HCT116 (cell line): ENCODE measurements at regions not wholly inside any gene's neighbourhood (a gene's known extent, or its start where the extent isn't known, plus 50 kb on each side); places are given as distances from the start of the nearest gene placed in this dataset.

Experiments
- ATAC-seq: fragments of 200-7000 bp; cut with Tn5 transposase; 2 replicates; pipeline ENCODE4 v1.9.1; 2020; ENCODE audit warnings: mild to moderate bottlenecking, moderate library complexity
- BruUV-seq: library from RNA; stranded (reverse); fragments of 400-500 nt; replicated peaks from 2 replicates; lab custom pipeline; 2021; lab: Mats Ljungman, UMichigan
- CTCF ChIA-PET: fragments of 300-600 bp; sonication (Branson Sonifier 250); formaldehyde crosslinking; loops from one replicate; lab custom pipeline; 2021; ENCODE audit warnings: antibody characterized with exemption; lab: Charles Lee
- POLR2A ChIA-PET: fragments of 300-600, 350-600 bp; sonication (Branson Sonifier 250); formaldehyde crosslinking; loops from one replicate; lab custom pipeline; 2021; ENCODE audit warnings: antibody characterized with exemption; lab: Charles Lee
- RAD21 ChIA-PET, 2 experiments: fragments of 300-600 bp; sonication (Branson Sonifier 250); formaldehyde crosslinking; loops; one replicate each; lab custom pipeline; 2023; ENCODE audit warnings: low total read pairs in 2 of 2; ENCODE audit not compliant: uncharacterized antibody in 2 of 2, unreplicated experiment in 2 of 2, low non-redundant PET in 1 of 2; lab: Charles Lee
- DNase-seq: peaks from one replicate; pipeline ENCODE4 v3.0.0-alpha.2; 2010; ENCODE audit warnings: low read depth, low spot score
- H2AFZ ChIP-seq: fragments of 200-600 bp; shearing (Covaris generic), sonication (generic); 2 replicates; pipeline ENCODE4 v1.6.1; 2017; ENCODE audit warnings: low read depth, mixed run types, mixed read lengths, antibody characterized with exemption, low read length; ENCODE audit not compliant: poor library complexity, severe bottlenecking
- H3K27ac ChIP-seq: 2 replicates; pipeline ENCODE4 v1.5.1; 2012; ENCODE audit warnings: low read depth, low read length
- H3K27me3 ChIP-seq: fragments of 200-600 bp; sonication (generic); 2 replicates; pipeline ENCODE4 v1.6.1; 2016; ENCODE audit warnings: mixed run types, low read length, mixed read lengths; ENCODE audit not compliant: insufficient read depth
- H3K36me3 ChIP-seq, 2 experiments: fragments of 200-500 bp in 1 of 2; fragments of 200-600 bp in 1 of 2; sonication (Bioruptor generic) in 1 of 2; sonication (generic) in 1 of 2; 2 replicates each; pipeline versions ENCODE4 v1.5.1 to v1.6.1; 2014 to 2016; ENCODE audit warnings: low read length in 2 of 2, inconsistent platforms in 1 of 2, mixed read lengths in 1 of 2, mixed run types in 1 of 2; ENCODE audit not compliant: insufficient read depth in 2 of 2, control insufficient read depth in 1 of 2
- H3K4me1 ChIP-seq, 2 experiments: fragments of 200-600 bp in 1 of 2; sonication (generic) in 1 of 2; 2 replicates each; pipeline versions ENCODE4 v1.5.1 to v1.6.1; 2012 to 2017; ENCODE audit warnings: low read length in 2 of 2, inconsistent platforms in 1 of 2, mild to moderate bottlenecking in 1 of 2, mixed read lengths in 1 of 2, mixed run types in 1 of 2, moderate library complexity in 1 of 2; ENCODE audit not compliant: insufficient read depth in 2 of 2, control insufficient read depth in 1 of 2
- H3K4me2 ChIP-seq: fragments of 200-600 bp; sonication (generic); 2 replicates; pipeline ENCODE4 v1.6.1; 2017; ENCODE audit warnings: mixed run types, low read length, mixed read lengths
- H3K4me3 ChIP-seq, 2 experiments: fragments of 200-600 bp in 1 of 2; sonication (generic) in 1 of 2; replicated peaks in 1 of 2; 2 replicates each; pipeline ENCODE4 v1.5.1; 2011 to 2016; ENCODE audit warnings: low read length in 2 of 2, control low read depth in 1 of 2, low read depth in 1 of 2, mild to moderate bottlenecking in 1 of 2, mixed read lengths in 1 of 2, mixed run types in 1 of 2
- H3K79me2 ChIP-seq: fragments of 200-600 bp; sonication (generic); 2 replicates; pipeline ENCODE4 v1.6.1; 2017; ENCODE audit warnings: mild to moderate bottlenecking, mixed run types, low read length, moderate library complexity, mixed read lengths; ENCODE audit not compliant: insufficient read depth
- H3K9ac ChIP-seq: fragments of 200-600 bp; sonication (generic); 2 replicates; pipeline ENCODE4 v1.6.1; 2016; ENCODE audit warnings: low read length, mixed read lengths
- H3K9me2 ChIP-seq: fragments of 200-600 bp; sonication (generic), shearing (Covaris generic); 2 replicates; pipeline ENCODE4 v1.6.1; 2017; ENCODE audit warnings: mixed run types, mild to moderate bottlenecking, moderate library complexity; ENCODE audit not compliant: insufficient read depth
- H3K9me3 ChIP-seq, 2 experiments: fragments of 200-500 bp in 1 of 2; fragments of 200-600 bp in 1 of 2; sonication (Bioruptor generic) in 1 of 2; sonication (generic) in 1 of 2; 2 replicates each; pipeline ENCODE4 v1.6.1; 2014 to 2017; ENCODE audit warnings: low read length in 2 of 2, mixed read lengths in 2 of 2, inconsistent platforms in 1 of 2, low read depth in 1 of 2, mild to moderate bottlenecking in 1 of 2, mixed run types in 1 of 2, moderate library complexity in 1 of 2; ENCODE audit not compliant: control insufficient read depth in 1 of 2, insufficient read depth in 1 of 2
- H4K20me1 ChIP-seq: fragments of 200-600 bp; sonication (generic), shearing (Covaris generic); 2 replicates; pipeline ENCODE4 v1.6.1; 2017; ENCODE audit warnings: mixed run types, mild to moderate bottlenecking, moderate library complexity; ENCODE audit not compliant: insufficient read depth
- CEBPB ChIP-seq: IDR thresholded peaks from 2 replicates; pipeline ENCODE4 v1.6.1; 2012; ENCODE audit warnings: low read depth
- FOSL1 ChIP-seq: IDR thresholded peaks from 2 replicates; pipeline ENCODE4 v1.6.1; 2012; ENCODE audit warnings: low read depth
- REST ChIP-seq: IDR thresholded peaks from 2 replicates; pipeline ENCODE4 v1.6.1; 2012; ENCODE audit warnings: low read depth
- TCF7L2 ChIP-seq: IDR thresholded peaks from 2 replicates; pipeline ENCODE4 v1.7.0; 2011; ENCODE audit warnings: borderline replicate concordance, inconsistent platforms; ENCODE audit not compliant: insufficient read depth, insufficient read length; ENCODE audit errors: extremely low read depth
- intact Hi-C: fragments of 100-400 bp; cut with micrococcal nuclease; formaldehyde crosslinking; loops from 2 replicates; pipeline ENCODE4 v1.10.0; 2022
- TF ChIP-seq, protein P1 (sequence below), 3 experiments: fragments of 200-600 bp in 1 of 3; sonication (generic) in 1 of 3; IDR thresholded peaks in 2 of 3; conservative IDR thresholded peaks in 1 of 3; 2 replicates each; pipeline ENCODE4 v1.5.1; 2012 to 2017; ENCODE audit warnings: low read depth in 2 of 3, low read length in 2 of 3, antibody characterized with exemption in 1 of 3, borderline replicate concordance in 1 of 3, control low read depth in 1 of 3, mild to moderate bottlenecking in 1 of 3, mixed read lengths in 1 of 3, mixed run types in 1 of 3, moderate library complexity in 1 of 3; ENCODE audit not compliant: insufficient read depth in 1 of 3
- TF ChIP-seq, protein P2 (sequence below): IDR thresholded peaks from 2 replicates; pipeline ENCODE4 v1.6.1; 2012
- TF ChIP-seq, protein P3 (sequence below): IDR thresholded peaks from 2 replicates; pipeline ENCODE4 v1.6.1; 2012

DNA sequence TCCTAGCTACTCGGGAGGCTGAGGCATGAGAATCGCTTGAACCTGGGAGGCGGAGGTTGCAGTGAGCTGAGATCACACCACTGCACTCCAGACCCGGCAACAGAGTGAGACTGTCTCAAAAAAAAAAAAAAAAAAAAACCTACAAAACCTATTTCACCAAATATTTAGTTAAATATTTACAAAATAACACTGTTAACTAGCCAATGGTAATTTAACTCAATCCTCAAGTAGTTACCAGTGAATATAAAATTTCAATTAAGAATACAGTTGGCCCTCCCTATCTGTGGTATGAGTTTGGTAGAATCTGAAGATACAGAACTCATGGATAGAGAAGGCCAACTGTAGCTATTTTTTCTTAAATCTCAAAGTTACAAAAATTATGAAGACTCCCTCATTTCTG, 247.4 kb downstream of the SOX9 start (continued):
- no peak for TF ChIP-seq TCF7L2

DNA sequence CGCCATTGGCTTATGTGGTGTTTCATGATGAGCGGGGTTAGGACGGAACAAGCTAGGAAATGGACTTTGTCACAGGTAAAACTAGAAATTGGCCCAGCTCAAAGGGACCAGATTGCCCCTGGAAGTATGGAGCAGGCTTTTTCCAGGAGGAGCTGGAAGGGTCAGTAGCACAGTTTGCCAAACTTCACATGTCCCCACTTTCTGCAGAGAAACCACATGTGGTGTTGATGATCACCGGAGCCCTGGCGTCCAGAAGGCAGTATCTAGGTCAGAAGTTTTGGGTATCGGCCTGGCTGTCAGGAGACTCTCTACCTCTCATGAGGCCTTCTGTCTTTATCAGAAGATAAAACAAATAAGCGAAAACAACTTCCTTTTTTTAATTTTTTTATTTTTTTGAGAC, 248.5 kb downstream of the SOX9 start:
- no peak for ATAC-seq
- intact Hi-C loops = no loop called here

More for the DNA sequence above, 248.5 kb downstream of the SOX9 start:
- no peak for DNase-seq
- POLR2A ChIA-PET = no interaction called here
- CTCF ChIA-PET = no interaction called here
- H3K9ac ChIP-seq = no peak overlapping the region
- H4K20me1 ChIP-seq = no peaks in the 10 kb centered on the region
- H3K79me2 ChIP-seq = no peaks in the 10 kb centered on the region
- TF ChIP-seq, protein P1, sequence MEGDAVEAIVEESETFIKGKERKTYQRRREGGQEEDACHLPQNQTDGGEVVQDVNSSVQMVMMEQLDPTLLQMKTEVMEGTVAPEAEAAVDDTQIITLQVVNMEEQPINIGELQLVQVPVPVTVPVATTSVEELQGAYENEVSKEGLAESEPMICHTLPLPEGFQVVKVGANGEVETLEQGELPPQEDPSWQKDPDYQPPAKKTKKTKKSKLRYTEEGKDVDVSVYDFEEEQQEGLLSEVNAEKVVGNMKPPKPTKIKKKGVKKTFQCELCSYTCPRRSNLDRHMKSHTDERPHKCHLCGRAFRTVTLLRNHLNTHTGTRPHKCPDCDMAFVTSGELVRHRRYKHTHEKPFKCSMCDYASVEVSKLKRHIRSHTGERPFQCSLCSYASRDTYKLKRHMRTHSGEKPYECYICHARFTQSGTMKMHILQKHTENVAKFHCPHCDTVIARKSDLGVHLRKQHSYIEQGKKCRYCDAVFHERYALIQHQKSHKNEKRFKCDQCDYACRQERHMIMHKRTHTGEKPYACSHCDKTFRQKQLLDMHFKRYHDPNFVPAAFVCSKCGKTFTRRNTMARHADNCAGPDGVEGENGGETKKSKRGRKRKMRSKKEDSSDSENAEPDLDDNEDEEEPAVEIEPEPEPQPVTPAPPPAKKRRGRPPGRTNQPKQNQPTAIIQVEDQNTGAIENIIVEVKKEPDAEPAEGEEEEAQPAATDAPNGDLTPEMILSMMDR (IDR thresholded peaks at IDR 0.05 in 2 of 3, conservative IDR thresholded peaks at IDR 0.05 in 1 of 3; ENCODE audit: borderline replicate concordance in 1 of 3, insufficient read depth in 1 of 3, low read depth in 2 of 3, low read length in 2 of 3) = no peak
- TF ChIP-seq CEBPB (no peak), REST (no peak), FOSL1 (no peak)
- TF ChIP-seq, protein P2, sequence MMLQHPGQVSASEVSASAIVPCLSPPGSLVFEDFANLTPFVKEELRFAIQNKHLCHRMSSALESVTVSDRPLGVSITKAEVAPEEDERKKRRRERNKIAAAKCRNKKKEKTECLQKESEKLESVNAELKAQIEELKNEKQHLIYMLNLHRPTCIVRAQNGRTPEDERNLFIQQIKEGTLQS = no peak
- TF ChIP-seq, protein P3, sequence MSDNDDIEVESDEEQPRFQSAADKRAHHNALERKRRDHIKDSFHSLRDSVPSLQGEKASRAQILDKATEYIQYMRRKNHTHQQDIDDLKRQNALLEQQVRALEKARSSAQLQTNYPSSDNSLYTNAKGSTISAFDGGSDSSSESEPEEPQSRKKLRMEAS = no peak
- H3K4me2 ChIP-seq = no peak overlapping the region
- BruUV-seq = no TSS peak
- H3K4me1 ChIP-seq = peaks cover 15 to 31% of the 10 kb centered on the region in 2 experiments
- H3K27me3 ChIP-seq = no peaks in the 10 kb centered on the region
- no peak overlapping the region for H3K27ac ChIP-seq
- no peak overlapping the region for H3K4me3 ChIP-seq
- H3K9me3 ChIP-seq = no peaks in the 10 kb centered on the region
- no peak overlapping the region for H2AFZ ChIP-seq
- RAD21 ChIA-PET = no interaction called here
- no peaks in the 10 kb centered on the region for H3K36me3 ChIP-seq
- no peaks in the 10 kb centered on the region for H3K9me2 ChIP-seq
